GM18907 (cell line): ENCODE measurements at regions not wholly inside any gene's neighbourhood (a gene's known extent, or its start where the extent isn't known, plus 50 kb on each side); places are given as distances from the start of the nearest gene placed in this dataset.
"Not testable (repeated sequence)": the region's sequence is repeated elsewhere in the genome, so short reads cannot be mapped to it uniquely, and the experiment has no call there.

ENCODE experiments used
- ATAC-seq: cut with Tn5 transposase; IDR thresholded peaks from one replicate; pipeline ENCODE4 v1.9.1; 2021; ENCODE audit warnings: mild to moderate bottlenecking, moderate library complexity; ENCODE audit not compliant: unreplicated experiment

GRCh38 chr5:4579679-4580078 lies 560.5 kb upstream of the ADAMTS16 start:
- ATAC-seq: no peak

- no peak for ATAC-seq
Measured at GRCh38 chr5:4580772-4581171, 559.4 kb upstream of the ADAMTS16 start.

GRCh38 chr5:4581289-4581688 lies 558.8 kb upstream of the ADAMTS16 start:
- ATAC-seq: no peak

GRCh38 chr5:4584982-4585381 lies 555.1 kb upstream of the ADAMTS16 start:
- no peak for ATAC-seq

GRCh38 chr5:4613440-4613839 lies 526.7 kb upstream of the ADAMTS16 start:
- no peak for ATAC-seq

- no peak for ATAC-seq
Measured at GRCh38 chr5:4614088-4614487, 526.0 kb upstream of the ADAMTS16 start.

- ATAC-seq: not testable (repeated sequence)
Measured at GRCh38 chr5:4615369-4615768, 524.8 kb upstream of the ADAMTS16 start.

- ATAC-seq: no peak
Measured at GRCh38 chr5:4625206-4625896, 514.8 kb upstream of the ADAMTS16 start.

- ATAC-seq: no peak
Measured at GRCh38 chr5:4627131-4627530, 513.0 kb upstream of the ADAMTS16 start.

- ATAC-seq: no peak
Measured at GRCh38 chr5:4627929-4628328, 512.2 kb upstream of the ADAMTS16 start.

- ATAC-seq: no peak
Measured at GRCh38 chr5:4628645-4629385, 511.3 kb upstream of the ADAMTS16 start.

GRCh38 chr5:4630031-4630430 lies 510.1 kb upstream of the ADAMTS16 start:
- ATAC-seq: no peak

GRCh38 chr5:4634342-4634741 lies 505.8 kb upstream of the ADAMTS16 start:
- no peak for ATAC-seq

- no peak for ATAC-seq
Measured at GRCh38 chr5:4636378-4636777, 503.8 kb upstream of the ADAMTS16 start.

GRCh38 chr5:4639946-4640345 lies 500.2 kb upstream of the ADAMTS16 start:
- no peak for ATAC-seq

GRCh38 chr5:4640795-4641194 lies 499.3 kb upstream of the ADAMTS16 start:
- no peak for ATAC-seq

GRCh38 chr5:4642525-4642924 lies 497.6 kb upstream of the ADAMTS16 start:
- ATAC-seq: no peak

GRCh38 chr5:4643190-4643589 lies 496.9 kb upstream of the ADAMTS16 start:
- ATAC-seq: no peak

GRCh38 chr5:4643960-4644359 lies 496.2 kb upstream of the ADAMTS16 start:
- ATAC-seq: no peak

GRCh38 chr5:4646715-4647375 lies 493.3 kb upstream of the ADAMTS16 start:
- no peak for ATAC-seq

GRCh38 chr5:4647955-4648354 lies 492.2 kb upstream of the ADAMTS16 start:
- ATAC-seq: no peak
